Uterus (tissue), 2 donors: ENCODE measurements at regions not wholly inside any gene's neighbourhood (a gene's known extent, or its start where the extent isn't known, plus 50 kb on each side); places are given as distances from the start of the nearest gene placed in this dataset.

Experiments
- CTCF ChIP-seq, 4 experiments: fragments of 200-600 bp in 2 of 4; fragments of 450-650 bp in 2 of 4; sonication (generic) in 2 of 4; IDR thresholded peaks; one replicate each; pipeline ENCODE4 v1.5.1; 2016 to 2019; ENCODE audit warnings: antibody characterized with exemption in 4 of 4, mild to moderate bottlenecking in 2 of 4, moderate library complexity in 1 of 4
- POLR2A ChIP-seq, 2 donors: fragments of 450-650 bp; IDR thresholded peaks; one replicate each; pipeline ENCODE4 v1.6.1; 2016; ENCODE audit warnings: antibody characterized with exemption in 2 of 2, mild to moderate bottlenecking in 1 of 2, moderate library complexity in 1 of 2

- TF ChIP-seq CTCF (IDR thresholded peaks at IDR 0.05) = no peak
- TF ChIP-seq POLR2A (IDR thresholded peaks at IDR 0.05) = no peak
Observed at GRCh38 chr5:30337084-30337573, 856.4 kb upstream of the CDH6 start.
